HepG2 (cell line): ENCODE measurements at regions not wholly inside any gene's neighbourhood (a gene's known extent, or its start where the extent isn't known, plus 50 kb on each side); places are given as distances from the start of the nearest gene placed in this dataset.

Source experiments
- ATAC-seq: fragments of 200-7000 bp; cut with Tn5 transposase; 3 replicates; pipeline ENCODE4 v1.9.1; 2020; ENCODE audit warnings: mild to moderate bottlenecking, moderate library complexity
- BruUV-seq: library from RNA; stranded (reverse); fragments of 400-500 nt; replicated peaks from 2 replicates; lab custom pipeline; 2021; lab: Mats Ljungman, UMichigan
- CTCF ChIA-PET: fragments of 300-600 bp; formaldehyde crosslinking; extraction: SDS; loops from one replicate; lab custom pipeline; 2021; ENCODE audit warnings: low total read pairs, inconsistent platforms, low intra/inter-chr PET ratio; lab: Yijun Ruan, JAX
- POLR2A ChIA-PET: fragments of 350-600 bp; sonication (Branson Sonifier 250); formaldehyde crosslinking; loops from one replicate; lab custom pipeline; 2020; ENCODE audit warnings: antibody characterized with exemption, inconsistent platforms; lab: Yijun Ruan, JAX
- DNase-seq: peaks from one replicate; pipeline ENCODE4 v3.0.0-alpha.2; 2015; ENCODE audit warnings: low spot score
- FAIRE-seq: peaks from 3 replicates; lab custom pipeline; 2011; peaks lifted over from hg19 to GRCh38; lab: Jason Lieb, UNC
- H2AFZ ChIP-seq: one replicate; pipeline ENCODE4 v1.6.1; 2011; ENCODE audit warnings: low read length, inconsistent platforms
- H3K27ac ChIP-seq: fragments of 300-600 bp; 3 replicates; pipeline ENCODE4 v1.8.0; 2011; ENCODE audit warnings: mixed run types, mild to moderate bottlenecking, mixed read lengths, low read length, inconsistent platforms; ENCODE audit not compliant: insufficient read depth; ENCODE audit errors: extremely low read length
- H3K27me3 ChIP-seq, 2 experiments: fragments of 200-600 bp in 1 of 2; 2 replicates in 1 of 2; 3 replicates in 1 of 2; pipeline versions ENCODE4 v1.6.0 to v1.8.0; 2011; ENCODE audit warnings: low read length in 2 of 2, mild to moderate bottlenecking in 2 of 2, moderate library complexity in 2 of 2, inconsistent platforms in 1 of 2; ENCODE audit not compliant: insufficient read depth in 2 of 2, control insufficient read depth in 1 of 2
- H3K36me3 ChIP-seq, 2 experiments: fragments of 200-600 bp in 1 of 2; replicated peaks in 1 of 2; 2 replicates in 1 of 2; 3 replicates in 1 of 2; pipeline versions ENCODE4 v1.5.1 to v1.8.0; 2011; ENCODE audit warnings: low read length in 2 of 2, inconsistent platforms in 1 of 2; ENCODE audit not compliant: insufficient read depth in 2 of 2, control insufficient read depth in 1 of 2
- H3K4me1 ChIP-seq: 2 replicates; pipeline ENCODE4 v1.5.1; 2012; ENCODE audit warnings: low read length, inconsistent platforms; ENCODE audit not compliant: insufficient read depth
- H3K4me2 ChIP-seq: 2 replicates; pipeline ENCODE4 v1.6.0; 2011; ENCODE audit warnings: low read depth, low read length, inconsistent platforms
- H3K4me3 ChIP-seq, 3 experiments: fragments of 200-600 bp in 1 of 3; sonication (generic), shearing (Covaris generic) in 1 of 3; replicated peaks in 1 of 3; 2 replicates each; pipeline ENCODE4 v1.5.1; 2011 to 2016; ENCODE audit warnings: low read length in 3 of 3, inconsistent platforms in 2 of 3, low read depth in 2 of 3, mild to moderate bottlenecking in 2 of 3, control low read depth in 1 of 3, mixed read lengths in 1 of 3; ENCODE audit not compliant: insufficient read depth in 1 of 3
- H3K79me2 ChIP-seq: one replicate; pipeline ENCODE4 v1.6.1; 2011; ENCODE audit warnings: low read length, inconsistent platforms; ENCODE audit not compliant: insufficient read depth
- H3K9ac ChIP-seq: 2 replicates; pipeline ENCODE4 v1.6.0; 2011; ENCODE audit warnings: mild to moderate bottlenecking, low read depth, low read length, inconsistent platforms; ENCODE audit not compliant: insufficient read depth
- H3K9me3 ChIP-seq: 2 replicates; pipeline ENCODE4 v1.5.1; 2012; ENCODE audit warnings: mild to moderate bottlenecking, low read length
- H4K20me1 ChIP-seq: 2 replicates; pipeline ENCODE4 v1.6.0; 2011; ENCODE audit warnings: inconsistent platforms, mild to moderate bottlenecking, low read length, moderate library complexity; ENCODE audit not compliant: insufficient read depth
- AGO2 ChIP-seq: fragments of 200-400 bp; formaldehyde crosslinking; optimal IDR thresholded peaks from 2 replicates; pipeline ENCODE3; 2017; ENCODE audit warnings: mild to moderate bottlenecking, low read depth, low read length, moderate library complexity
- CREB1 ChIP-seq, 2 experiments: fragments of 450-650 bp in 1 of 2; IDR thresholded peaks; 2 replicates each; pipeline ENCODE4 v1.6.1; 2016 to 2017; ENCODE audit warnings: control low read depth in 1 of 2, mild to moderate bottlenecking in 1 of 2, missing compliant biosample characterization in 1 of 2, missing genetic modification characterization in 1 of 2
- MXI1 ChIP-seq: IDR thresholded peaks from 3 replicates; pipeline ENCODE4 v1.6.1; 2012; ENCODE audit warnings: low read depth, low read length, inconsistent platforms, borderline replicate concordance
- PRPF4 ChIP-seq: fragments of 200-400 bp; formaldehyde crosslinking; IDR thresholded peaks from 2 replicates; pipeline ENCODE4 v1.6.1; 2016; ENCODE audit warnings: low read length, low read depth; ENCODE audit not compliant: poor library complexity, severe bottlenecking
- TCF12 ChIP-seq, 2 experiments: fragments of 450-650 bp in 1 of 2; sonication (generic) in 1 of 2; formaldehyde crosslinking in 1 of 2; IDR thresholded peaks; 2 replicates each; pipeline versions ENCODE4 v1.6.1 to v1.8.0; 2017 to 2022; ENCODE audit warnings: antibody characterized with exemption in 1 of 2, mild to moderate bottlenecking in 1 of 2, missing genetic modification reagents in 1 of 2, moderate library complexity in 1 of 2
- ZBTB8A ChIP-seq: sonication (generic); formaldehyde crosslinking; IDR thresholded peaks from 2 replicates; pipeline ENCODE4 v1.4.0; 2020; ENCODE audit warnings: mild to moderate bottlenecking, low read depth, missing genetic modification reagents, borderline replicate concordance
- ZKSCAN8 ChIP-seq: IDR thresholded peaks from 2 replicates; pipeline ENCODE4 v1.6.1; 2016; ENCODE audit warnings: borderline replicate concordance, missing genetic modification reagents, missing compliant biosample characterization
- ZNF672 ChIP-seq: sonication (generic); formaldehyde crosslinking; IDR thresholded peaks from 2 replicates; pipeline ENCODE4 v1.8.1; 2022; ENCODE audit warnings: missing genetic modification reagents
- ZNF790 ChIP-seq: sonication (generic); formaldehyde crosslinking; IDR thresholded peaks from 2 replicates; pipeline ENCODE4 v1.8.0; 2022; ENCODE audit warnings: missing genetic modification reagents, mild to moderate bottlenecking, borderline replicate concordance
- ZNF816 ChIP-seq: sonication (generic); formaldehyde crosslinking; IDR thresholded peaks from 2 replicates; pipeline ENCODE4 v1.8.0; 2022; ENCODE audit warnings: missing genetic modification reagents, mild to moderate bottlenecking, borderline replicate concordance
- ZSCAN25 ChIP-seq: sonication (generic); formaldehyde crosslinking; IDR thresholded peaks from 2 replicates; pipeline ENCODE4 v1.8.0; 2022; ENCODE audit warnings: mild to moderate bottlenecking, missing genetic modification reagents
- in situ Hi-C: cut with HindIII; loops from 2 replicates; pipeline ENCODE4 v1.10.0; 2017; ENCODE audit warnings: low pct_unique_long_range_greater_than_20kb; ENCODE audit not compliant: extremely low pct_ligation_motif_present
- intact Hi-C: fragments of 100-400 bp; cut with micrococcal nuclease; formaldehyde crosslinking; loops from one replicate; pipeline ENCODE4 v1.10.0; 2022; ENCODE audit not compliant: unreplicated experiment
- TF ChIP-seq, protein P1 (sequence below): sonication (generic); formaldehyde crosslinking; IDR thresholded peaks from 2 replicates; pipeline ENCODE4 v1.5.0; 2020; ENCODE audit warnings: missing genetic modification reagents

DNA sequence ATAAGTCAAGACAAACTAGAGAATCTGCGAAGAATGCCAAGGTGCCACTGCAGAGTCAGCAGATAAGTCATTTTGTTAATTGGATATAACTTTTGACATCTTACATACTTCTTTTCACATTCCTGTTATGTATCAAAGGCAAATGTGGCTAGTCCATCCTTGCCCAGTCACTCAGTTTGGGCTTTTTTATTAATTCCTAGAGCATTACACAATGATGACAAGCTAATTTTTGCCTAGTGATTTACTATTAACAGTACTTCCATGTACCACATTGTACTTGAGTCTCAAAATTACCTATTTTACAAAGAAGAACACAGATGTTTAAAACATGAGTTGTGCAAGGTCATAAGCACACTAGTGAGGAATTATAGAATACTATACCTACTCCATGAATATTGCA lies 680.8 kb downstream of the DNAH5 start (continued):
- TF ChIP-seq ZNF816 (CRISPR knock-in tag) (no peak), TCF12 (IDR thresholded peaks at IDR 0.05) (no peak), TCF12 (CRISPR knock-in tag; IDR thresholded peaks at IDR 0.05) (no peak), ZNF672 (CRISPR knock-in tag) (no peak)
- TF ChIP-seq, all 625 proteins: peak for 0

DNA sequence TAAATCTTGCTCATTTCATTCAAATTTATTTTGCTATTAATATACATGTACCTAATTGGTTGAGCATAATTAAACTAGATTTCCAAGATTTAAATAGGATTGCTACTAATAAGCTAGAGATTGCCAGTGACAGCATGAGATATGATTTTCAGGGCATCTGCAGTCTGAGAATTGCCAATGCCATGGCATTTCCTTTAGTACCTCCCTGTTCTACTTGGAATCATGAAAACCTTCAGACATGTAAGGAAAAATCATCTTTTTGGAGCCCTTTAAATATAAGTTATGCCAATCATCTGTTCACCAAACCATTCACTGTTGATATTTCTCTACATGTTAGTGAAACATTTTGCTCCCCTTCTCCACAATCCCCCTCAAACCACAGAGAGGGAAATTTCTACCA lies 691.4 kb downstream of the DNAH5 start:
- H4K20me1 ChIP-seq: no peaks in the 10 kb centered on the region
- TF ChIP-seq ZNF790 (no peak), AGO2 (no peak), ZSCAN25 (CRISPR knock-in tag) (no peak), MXI1 (no peak), ZBTB8A (no peak), PRPF4 (no peak), CREB1 (IDR thresholded peaks at IDR 0.05) (no peak), CREB1 (CRISPR knock-in tag; IDR thresholded peaks at IDR 0.05) (no peak), ZKSCAN8 (CRISPR knock-in tag) (no peak)
- TF ChIP-seq, protein P1, sequence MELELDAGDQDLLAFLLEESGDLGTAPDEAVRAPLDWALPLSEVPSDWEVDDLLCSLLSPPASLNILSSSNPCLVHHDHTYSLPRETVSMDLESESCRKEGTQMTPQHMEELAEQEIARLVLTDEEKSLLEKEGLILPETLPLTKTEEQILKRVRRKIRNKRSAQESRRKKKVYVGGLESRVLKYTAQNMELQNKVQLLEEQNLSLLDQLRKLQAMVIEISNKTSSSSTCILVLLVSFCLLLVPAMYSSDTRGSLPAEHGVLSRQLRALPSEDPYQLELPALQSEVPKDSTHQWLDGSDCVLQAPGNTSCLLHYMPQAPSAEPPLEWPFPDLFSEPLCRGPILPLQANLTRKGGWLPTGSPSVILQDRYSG: no peak
- TF ChIP-seq, all 625 proteins: peak for 0
- no peak for FAIRE-seq
- ATAC-seq: no peak
- H3K4me3 ChIP-seq: no peak overlapping the region
- no peaks in the 10 kb centered on the region; the same call in 1 of the 2 replicates for H3K4me1 ChIP-seq
- CTCF ChIA-PET: no interaction called here
- H3K27me3 ChIP-seq: no peaks in the 10 kb centered on the region; a peak in 1 of 5 replicates
- H3K9me3 ChIP-seq: peaks cover 80% of the 10 kb centered on the region
- BruUV-seq: no TSS peak
- no peak overlapping the region for H3K27ac ChIP-seq
- POLR2A ChIA-PET: no interaction called here
- intact Hi-C loops: no loop called here
- no peak overlapping the region for H3K4me2 ChIP-seq
- H3K36me3 ChIP-seq: no peaks in the 10 kb centered on the region
- no peak overlapping the region for H3K9ac ChIP-seq
- in situ Hi-C loops: no loop called here
- H3K79me2 ChIP-seq: no peaks in the 10 kb centered on the region
- DNase-seq: no peak
- no peak overlapping the region for H2AFZ ChIP-seq
